CD4-positive, alpha-beta T cell treated with Interleukin-10 for 1 hour (primary cell): ENCODE measurements at regions not wholly inside any gene's neighbourhood (a gene's known extent, or its start where the extent isn't known, plus 50 kb on each side); places are given as distances from the start of the nearest gene placed in this dataset.
"Not testable (repeated sequence)": the region's sequence is repeated elsewhere in the genome, so short reads cannot be mapped to it uniquely, and the experiment has no call there.

Source experiments
- DNase-seq: peaks from one replicate; pipeline ENCODE4 v3.0.0-alpha.2; 2020

DNA sequence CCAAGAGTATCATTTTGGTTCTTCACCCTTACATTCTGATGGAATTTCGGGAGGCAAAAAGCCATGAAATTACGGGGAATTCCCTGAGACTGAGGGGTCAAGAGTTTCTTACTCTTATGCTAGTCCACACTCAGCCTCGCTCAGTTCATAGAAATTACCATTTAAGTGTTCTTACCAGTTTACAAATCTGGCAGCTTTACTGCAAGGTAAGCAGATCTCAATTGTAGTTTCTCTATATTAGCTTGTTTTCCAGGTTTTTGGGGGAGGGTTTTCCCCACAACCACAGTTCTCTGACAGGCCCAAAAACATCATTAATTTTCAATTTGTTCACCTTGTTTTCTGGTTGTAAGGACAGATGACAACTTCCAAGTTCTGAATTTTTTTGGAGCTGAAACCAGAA lies 1028.4 kb downstream of the FAM181B start:
- DNase-seq = no peak

DNA sequence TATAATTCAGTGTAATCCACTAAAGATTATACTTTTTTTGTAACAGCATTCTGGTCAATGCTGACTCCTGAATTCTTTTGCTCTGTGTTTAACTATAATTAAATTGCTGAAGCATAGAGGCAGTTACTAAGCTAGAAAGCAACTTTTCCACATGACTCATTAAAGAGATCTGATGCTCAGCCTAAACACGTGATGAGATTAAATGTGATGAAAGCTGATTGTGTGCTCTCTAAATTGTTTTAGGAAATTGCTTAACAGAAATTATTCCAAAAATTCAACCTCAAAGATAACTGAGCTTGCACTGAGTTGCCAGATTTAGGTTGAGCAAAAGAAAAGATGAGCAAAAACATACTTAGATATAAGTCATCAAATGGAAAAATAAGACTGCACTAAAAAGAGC lies 1033.6 kb downstream of the FAM181B start:
- no peak for DNase-seq

DNA sequence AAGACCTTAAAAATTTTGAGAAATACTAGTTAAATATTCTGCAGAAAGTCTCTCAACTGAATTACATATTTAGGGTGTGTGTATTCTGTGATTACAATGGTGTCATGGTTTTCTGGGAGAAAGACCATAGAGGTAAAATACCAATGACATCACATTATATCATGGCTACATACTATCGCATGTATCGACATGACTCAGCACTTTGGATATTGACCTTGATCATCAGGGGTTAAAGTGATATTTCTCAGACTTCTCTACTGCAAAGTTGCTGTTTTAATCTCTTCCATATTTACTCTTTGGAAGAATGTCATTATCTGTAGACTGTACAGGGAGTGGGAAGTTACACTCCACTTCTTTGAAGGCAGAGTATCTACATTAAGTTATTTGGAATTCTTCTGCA lies 1046.6 kb downstream of the FAM181B start:
- no peak for DNase-seq

DNA sequence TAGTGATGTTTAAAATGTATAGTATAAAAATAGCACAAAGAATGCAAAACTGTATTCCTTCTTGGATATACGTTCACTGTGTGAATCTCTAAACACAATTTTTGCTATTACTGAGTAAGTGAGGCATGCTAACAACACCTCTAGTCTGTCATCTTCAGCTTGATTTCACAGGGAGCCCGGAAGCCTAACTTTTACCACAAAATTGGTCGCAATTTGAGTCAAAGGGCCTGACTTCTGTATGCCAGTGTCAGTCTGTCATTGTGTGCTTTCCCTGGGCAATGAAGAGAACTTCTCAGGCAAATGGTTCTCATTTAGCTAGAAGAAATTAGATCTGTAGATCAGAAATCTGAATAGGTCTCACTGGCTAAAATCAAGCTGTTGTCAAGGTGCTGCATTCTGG lies 1059.5 kb downstream of the FAM181B start:
- no peak for DNase-seq

DNA sequence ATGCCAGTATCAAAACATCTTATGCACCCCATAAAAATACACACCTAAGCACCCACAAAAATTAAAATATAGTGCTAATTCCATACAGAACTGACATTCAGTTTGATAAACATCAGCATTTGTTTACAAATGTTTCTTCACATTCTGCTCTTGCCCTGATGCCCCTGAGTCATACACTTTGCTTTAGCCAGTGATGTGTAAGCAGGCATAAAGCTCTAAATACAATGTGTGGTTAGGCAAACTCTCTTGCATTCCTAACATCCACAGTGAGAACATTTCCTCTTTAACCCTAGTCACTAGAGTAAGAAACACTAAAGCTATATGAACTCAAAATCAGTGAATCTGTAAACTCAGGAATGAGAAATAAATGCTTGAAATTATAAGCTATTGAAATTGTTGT lies 1060.7 kb downstream of the FAM181B start:
- DNase-seq = no peak

DNA sequence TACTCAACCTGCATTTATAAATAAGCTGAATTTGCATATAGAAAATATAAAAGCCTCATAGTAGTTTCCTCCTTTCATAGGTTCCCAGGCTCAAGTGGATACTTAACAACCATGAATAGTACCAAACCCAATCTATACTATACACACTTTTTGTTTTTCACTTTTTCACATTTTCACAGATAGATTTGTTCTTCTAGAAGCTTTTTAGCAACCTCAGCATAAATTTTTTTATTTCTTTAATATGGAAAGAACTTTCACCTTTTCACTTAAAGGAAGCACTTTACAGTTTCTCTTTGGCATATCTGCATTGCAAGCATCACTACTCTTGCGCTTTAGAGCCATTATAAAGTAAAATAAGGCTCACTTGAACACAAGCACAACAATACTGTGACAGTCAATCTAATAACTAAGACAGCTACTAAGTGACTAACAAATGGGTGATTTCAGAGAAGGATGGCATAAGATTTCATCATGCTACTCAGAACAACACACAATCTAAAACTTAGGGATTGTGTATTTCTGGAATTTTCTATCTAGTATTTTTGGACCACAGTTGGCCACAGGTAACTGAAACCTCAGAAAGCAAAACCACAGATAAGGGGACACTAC lies 1063.6 kb downstream of the FAM181B start:
- DNase-seq = no peak

DNA sequence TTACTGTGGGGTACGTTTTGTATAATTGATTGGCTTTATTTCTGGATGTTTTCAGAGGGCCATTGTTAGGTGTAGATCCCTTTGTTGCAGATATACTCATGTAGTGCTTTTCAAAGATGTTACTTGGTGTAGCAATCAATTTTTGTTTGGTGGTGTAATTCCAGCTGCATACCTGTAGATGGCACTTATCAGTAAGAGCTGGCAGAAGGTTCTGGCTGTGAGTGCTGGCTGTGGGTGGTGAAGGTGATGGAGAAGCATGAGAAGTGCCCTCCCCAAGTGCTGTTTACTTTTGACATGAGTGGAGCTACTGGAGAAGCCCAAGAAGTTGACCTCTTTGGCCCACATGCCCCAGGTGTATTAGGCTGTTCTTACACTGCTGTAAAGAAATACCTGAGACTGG lies 1074.9 kb downstream of the FAM181B start:
- peak; percentile 17 for DNase-seq

DNA sequence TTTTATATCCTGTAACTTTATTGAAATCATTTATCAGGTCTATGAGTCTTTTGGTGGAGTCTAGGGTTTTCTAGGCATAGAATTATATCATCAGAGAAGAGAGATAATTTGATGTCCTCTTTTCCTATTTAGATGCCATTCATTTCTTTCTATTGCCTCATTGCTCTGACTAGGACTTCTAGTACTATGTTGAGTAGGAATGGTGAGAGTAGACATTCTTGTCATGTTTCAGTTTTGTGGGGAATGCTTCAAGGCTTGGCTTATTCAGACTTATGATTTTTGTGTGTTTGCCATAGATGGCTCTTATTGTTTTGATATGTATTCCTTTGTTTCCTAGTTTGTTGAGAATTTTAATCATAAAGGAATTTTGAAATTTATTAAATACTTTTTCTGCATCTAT lies 1078.3 kb downstream of the FAM181B start:
- no peak for DNase-seq

DNA sequence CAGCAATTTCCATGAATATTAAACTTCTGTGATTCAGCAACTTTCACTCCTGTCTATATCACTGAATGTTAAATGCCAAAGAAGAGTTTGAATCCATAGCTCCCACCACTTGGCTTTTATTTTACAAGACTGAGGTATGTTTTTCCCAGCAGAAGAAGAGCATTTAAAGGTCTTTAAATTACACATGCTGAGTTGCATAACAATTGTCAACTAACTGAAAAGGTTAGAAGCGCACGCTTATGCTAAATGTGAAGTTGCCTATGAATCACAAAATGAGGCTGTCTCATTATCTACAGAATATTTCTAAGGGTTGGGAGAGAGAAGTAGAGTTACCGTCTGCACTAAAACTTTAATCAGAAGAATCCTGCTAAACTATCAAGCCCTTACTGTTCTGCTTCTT lies 1086.3 kb downstream of the FAM181B start:
- no peak for DNase-seq

DNA sequence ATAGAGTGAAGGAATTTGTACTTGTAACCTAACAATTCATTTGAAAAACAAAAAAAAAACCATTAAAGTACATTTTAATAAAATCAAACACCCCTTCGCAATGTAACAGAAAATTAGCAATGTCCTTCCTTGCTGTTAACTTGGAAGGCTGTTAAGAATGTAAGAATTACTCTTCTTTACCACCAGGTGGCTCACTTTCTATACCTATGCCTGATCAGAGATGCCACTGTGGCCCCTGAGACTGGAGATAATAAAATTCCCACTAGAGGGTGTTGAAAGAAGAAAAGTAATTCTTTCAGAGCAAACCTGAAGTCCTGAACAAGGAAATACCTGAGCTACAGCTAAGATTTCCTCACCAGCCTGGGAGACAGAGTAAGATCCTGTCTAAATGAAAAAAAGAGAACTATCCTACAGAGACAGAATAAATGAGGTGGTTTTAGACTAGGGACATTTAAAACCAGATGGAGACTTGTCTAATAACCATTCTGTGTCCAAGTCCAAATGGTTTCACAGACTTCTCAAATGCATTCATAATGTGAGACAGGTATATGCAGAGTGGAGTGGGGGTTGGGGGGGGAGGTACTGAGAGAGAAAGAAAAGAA lies 1089.3 kb downstream of the FAM181B start:
- DNase-seq = peak; percentile 37

DNA sequence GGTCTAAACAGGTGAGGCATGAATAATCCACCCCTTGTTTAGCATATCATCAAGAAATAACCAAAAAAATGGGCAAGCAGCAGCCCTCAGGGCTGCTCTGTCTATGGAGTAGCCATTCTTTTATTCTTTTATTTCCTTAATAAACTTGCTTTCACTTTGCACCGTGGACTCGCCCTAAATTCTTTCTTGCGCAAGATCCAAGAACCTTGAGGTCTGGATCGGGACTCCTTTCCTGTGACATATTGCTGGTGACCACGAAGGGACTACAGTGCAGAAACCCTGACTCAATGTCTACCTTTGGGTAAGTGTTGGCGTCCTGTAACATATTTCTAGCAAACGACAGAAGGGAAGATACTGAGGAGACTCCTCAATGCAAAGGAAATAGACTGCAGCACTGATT lies 1099.2 kb downstream of the FAM181B start:
- no peak for DNase-seq

DNA sequence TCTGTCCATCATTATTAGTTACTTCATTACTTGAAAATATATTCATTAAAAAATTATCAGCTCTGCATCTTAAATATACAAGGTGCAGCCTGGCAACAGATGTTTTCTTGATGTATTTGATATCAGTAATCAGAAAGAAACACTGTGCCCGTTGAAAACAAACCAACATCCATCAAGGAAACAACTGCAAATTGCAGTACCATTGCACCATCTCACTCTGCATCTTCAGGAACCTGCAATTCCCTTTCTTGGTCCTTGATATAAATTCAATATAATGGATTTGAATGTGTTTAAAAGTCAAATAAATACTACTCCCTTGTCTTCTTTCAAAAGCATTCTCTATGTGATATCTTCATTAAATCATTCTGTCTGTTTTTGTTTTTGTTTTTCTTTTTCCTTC lies 1131.2 kb downstream of the FAM181B start:
- no peak for DNase-seq

DNA sequence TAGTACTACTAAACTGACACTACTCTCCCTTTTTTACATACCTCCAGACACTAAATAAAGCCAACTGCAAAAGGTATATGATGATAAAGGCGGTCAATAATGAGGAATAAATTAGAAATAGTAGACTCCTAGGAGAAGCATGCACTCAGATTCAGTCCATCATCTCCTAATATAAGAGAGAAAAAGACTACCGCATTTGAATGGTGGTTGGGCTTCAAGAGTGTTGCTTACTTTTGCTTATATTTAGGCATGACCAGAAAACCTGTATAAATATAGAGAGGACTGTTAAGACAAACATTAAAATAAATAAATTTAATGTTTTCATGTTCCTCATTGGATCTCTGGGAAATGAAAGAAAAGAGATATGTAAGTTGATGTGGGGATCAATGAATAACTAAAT lies 1137.0 kb downstream of the FAM181B start:
- DNase-seq = no peak

DNA sequence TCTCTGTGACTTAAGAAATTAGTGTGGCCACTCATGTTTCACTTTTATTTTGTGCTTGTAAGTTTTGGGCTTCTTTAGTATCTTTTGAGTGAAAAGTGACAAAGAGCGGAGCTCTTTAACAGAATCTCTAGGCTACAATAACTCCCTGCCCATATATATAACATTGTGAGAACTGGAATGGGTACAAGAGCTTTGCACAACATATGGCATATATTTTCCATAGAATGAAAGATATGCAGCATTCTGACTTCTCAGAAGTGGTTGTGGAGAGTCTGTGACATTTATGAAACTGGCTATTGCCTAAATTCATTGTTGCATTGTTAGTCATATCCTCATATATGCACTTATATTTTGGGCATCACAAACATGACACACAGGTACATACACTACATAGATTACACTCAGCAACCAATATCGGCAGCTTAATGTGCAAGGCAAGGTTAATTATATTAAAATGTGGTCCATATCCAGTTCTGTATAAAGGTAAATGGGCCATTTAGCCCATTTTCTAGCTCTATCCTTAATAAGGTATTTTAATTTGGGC lies 1148.2 kb downstream of the FAM181B start:
- no peak for DNase-seq

DNA sequence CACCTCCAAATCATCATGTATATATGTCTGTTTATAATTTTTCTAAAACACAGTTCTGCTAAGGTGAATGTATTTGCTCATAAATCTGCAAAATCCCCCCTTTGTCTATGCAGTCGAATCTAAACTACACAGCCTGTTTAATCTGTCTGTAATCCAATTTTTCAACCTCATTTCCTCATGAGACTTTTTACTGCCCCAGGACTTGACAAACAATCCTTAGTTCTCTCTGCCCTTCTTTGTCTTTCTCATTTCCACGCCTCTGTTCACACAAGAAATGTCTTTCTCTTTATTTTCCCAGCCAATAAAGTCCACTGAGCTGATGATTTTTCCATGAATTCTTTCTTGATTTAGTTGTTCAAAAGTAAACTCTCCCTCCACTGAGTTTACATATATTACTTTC lies 1154.3 kb downstream of the FAM181B start:
- no peak for DNase-seq

DNA sequence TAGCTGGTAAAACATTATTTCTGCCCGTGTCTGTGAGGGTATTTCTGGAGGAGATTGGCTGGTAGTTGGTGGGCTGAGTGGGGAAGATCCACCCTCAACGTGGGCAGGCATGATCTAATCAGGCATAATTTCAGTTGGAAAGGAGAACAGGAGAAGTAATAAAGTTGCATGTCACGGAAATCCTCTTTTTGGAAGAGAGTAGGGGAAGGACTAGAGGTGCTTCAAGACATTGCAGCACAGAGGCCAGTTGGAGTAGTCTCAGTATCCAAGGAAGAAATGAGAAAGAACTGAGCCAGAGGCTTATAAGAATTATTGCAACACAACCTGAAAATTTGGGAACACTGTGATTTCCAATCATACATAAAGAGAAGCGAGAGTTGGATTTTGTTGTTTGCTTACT lies 1155.1 kb downstream of the FAM181B start:
- no peak for DNase-seq

DNA sequence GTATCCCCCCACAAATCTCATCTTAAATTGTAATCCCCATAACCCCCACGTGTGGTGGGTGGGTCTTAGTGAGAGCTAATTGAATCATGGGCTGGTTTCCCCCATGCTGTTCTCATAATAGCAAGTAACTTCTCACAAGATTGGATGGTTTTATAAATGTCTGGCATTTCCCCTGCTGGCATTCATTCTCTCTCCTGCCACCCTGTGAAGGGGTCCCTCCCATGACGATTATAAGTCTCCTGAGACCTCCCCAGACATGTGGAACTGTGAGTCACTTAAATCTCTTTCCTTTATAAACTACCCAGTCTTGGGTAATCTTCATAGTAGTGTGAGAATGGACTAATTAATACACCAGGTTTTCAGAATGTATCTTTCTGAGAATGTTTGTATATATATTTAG lies 1159.4 kb downstream of the FAM181B start:
- no peak for DNase-seq

DNA sequence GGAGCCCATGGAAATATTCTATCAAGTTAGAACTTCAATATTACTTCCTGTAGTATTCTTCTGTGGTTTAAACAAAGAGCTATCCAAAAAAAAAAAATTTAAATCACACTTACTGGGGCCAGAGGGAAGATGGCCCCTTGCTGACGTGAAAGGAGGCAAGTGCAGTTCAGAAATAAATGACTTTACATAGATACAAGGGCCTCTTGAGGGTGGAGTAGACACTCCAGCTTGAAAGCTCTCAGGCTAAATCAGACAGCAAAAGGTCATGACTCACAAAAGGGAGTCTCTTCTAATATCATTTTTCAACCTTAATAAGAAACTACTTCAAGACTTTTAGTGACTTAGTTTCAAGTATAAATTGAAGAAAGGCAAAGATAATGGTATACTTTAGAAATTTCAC lies 1160.3 kb downstream of the FAM181B start:
- no peak for DNase-seq

DNA sequence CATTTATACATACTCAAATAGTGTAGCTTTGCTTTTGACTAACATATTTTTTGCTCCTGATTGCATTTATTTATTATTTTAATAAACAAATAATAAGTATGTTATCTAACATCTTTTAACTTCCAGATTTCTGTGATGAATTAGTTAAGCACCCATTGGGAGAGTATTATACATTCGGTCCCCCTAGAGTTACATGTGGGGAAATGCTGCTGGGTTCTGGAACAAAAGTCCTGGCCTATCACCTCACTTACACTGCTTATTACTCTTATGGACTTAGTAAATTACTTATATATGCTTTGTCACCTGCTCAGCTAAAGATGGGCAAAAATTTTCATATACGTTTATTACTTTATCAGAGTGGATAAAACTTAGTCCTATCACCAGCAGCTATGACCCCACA lies 1163.0 kb downstream of the FAM181B start:
- no peak for DNase-seq

DNA sequence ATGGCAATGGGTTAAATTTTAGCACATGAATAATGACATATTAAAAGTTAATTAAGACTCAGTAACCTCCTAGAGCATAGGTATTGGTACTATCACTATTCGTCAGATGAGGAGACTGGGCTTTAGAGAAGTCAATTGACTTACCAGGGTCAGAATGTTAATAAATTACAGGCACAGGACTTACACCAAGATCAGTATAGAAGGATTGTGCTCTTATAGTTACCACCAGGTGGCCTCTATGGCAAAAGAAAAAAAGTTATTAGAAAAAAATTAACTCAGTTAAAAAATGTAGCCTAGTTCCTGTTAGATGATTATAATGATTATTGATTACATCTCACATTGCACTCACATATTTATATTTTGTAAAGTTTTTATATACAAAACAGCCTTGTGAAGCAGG lies 1163.7 kb downstream of the FAM181B start:
- DNase-seq = no peak

DNA sequence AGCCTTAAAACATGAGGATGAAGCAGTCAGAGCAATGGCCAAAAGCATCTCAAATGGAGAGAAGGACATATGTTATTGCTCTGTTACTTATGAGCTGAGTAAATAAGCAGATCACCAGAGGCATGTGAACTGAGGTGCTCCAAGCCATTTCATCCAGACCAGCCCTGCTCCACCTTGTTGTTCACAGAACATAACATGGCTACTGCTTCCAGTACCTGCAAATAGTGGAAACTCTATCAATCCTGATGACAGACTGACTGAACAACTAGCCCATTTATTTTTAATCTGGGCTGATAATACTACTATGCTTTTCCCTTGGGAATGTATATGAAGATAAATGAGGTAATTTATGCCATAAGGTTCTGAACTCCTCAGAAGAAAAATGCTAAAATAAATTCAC lies 1164.7 kb downstream of the FAM181B start:
- no peak for DNase-seq

DNA sequence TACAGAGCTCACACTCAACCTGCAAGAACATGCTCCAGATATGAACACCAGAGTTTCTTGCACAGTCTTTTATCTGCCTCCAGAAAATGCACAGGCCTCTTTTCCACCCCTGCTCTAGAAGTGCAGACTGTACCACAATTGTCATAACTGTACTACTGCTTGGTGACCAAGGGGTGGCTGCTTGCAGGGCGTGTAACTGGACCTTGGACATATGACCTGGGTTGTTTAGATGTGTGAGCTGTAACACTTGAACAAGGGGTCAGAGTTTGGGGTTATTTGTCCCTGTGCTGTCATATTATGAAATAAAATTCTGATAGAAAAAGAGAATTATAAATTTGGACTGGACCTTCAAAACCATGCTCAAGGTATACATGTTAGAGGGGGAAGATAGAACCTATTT lies 1185.5 kb downstream of the FAM181B start:
- DNase-seq = no peak

DNA sequence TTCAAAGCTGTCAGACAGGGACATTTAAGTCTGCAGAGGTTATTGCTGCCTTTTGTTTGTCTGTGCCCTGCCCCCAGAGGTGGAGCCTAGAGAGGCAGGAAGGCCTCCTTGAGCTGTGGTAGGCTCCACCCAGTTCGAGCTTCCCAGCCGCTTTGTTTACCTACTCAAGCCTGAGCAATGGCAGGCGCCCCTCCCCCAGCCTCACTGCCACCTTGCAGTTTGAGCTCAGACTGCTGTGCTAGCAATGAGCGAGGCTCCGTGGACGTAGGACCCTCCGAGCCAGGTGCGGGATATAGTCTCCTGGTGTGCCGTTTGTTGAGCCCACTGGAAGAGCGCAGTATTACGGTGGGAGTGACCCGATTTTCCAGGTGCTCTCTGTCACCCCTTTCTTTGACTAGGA lies 1193.9 kb downstream of the FAM181B start:
- DNase-seq = not testable (repeated sequence)

DNA sequence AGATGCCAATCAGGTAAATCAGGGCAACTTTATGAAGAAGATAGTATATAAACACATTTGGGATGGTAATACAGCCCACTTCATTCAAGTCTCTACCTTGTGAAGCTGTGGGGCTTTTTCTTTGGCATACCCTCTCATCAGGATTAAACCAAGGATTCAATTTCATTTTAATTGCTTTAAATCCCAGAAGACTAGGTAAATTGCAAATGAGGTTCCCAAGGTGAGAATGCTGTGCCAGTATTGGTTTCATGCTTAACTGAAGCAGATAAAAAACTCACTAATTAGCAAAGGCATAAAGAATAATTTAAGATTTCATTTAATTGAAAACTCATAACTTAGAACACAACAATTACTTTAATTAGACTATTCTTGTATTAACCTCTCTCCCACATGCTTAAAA lies 1218.1 kb downstream of the FAM181B start:
- DNase-seq = no peak

DNA sequence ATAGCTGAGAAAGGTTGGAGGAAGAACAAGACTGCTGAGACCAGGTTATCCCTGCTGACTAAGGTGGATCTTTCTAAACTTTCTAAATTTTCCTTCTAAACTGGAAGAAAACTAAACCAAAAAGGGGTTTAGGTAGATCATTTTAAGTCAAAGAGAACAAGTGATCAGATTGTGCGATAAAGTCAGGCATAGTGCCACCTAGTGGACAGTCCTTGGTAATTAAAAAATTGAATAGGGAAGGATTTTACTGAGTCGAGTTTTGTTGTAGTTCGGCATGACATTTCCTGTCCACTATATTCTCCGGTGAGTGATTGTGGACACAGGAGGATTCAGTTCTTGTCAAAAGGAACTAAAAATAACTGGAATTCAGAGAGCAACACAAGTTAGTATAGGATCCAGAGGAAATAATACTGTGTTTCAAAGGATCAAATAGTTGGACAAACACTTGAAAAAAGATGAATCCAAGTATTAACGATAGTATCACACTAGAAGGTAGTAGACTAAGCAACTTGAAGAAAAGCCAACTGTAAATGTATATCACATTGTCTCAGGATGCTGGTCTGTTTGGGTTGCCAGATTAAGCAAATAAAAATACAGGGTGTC lies 1236.4 kb downstream of the FAM181B start:
- DNase-seq = peak; percentile 12
